B cell (primary cell): ENCODE measurements at regions not wholly inside any gene's neighbourhood (a gene's known extent, or its start where the extent isn't known, plus 50 kb on each side); places are given as distances from the start of the nearest gene placed in this dataset.

Experiments
- ATAC-seq: fragments of 200-7000 bp; cut with Tn5 transposase; one replicate; pipeline ENCODE4 v1.10.0; 2021; ENCODE audit warnings: low read depth, mild to moderate bottlenecking, moderate number of reproducible peaks, moderate library complexity
- CTCF ChIA-PET: fragments of 350-600 bp; sonication (Branson Sonifier 250); formaldehyde crosslinking; loops from one replicate; lab custom pipeline; 2021; ENCODE audit warnings: antibody characterized with exemption, inconsistent platforms; lab: Charles Lee
- POLR2A ChIA-PET: fragments of 350-600 bp; sonication (Branson Sonifier 250); formaldehyde crosslinking; loops from one replicate; lab custom pipeline; 2021; ENCODE audit warnings: antibody characterized with exemption; lab: Charles Lee
- DNase-seq: peaks from one replicate; pipeline ENCODE4 v3.0.0; 2013
- H2AFZ ChIP-seq: 2 replicates; pipeline ENCODE4 v1.6.1; 2012; ENCODE audit warnings: mild to moderate bottlenecking, low read depth, low read length; ENCODE audit not compliant: insufficient read depth, poor library complexity, severe bottlenecking
- H3K27ac ChIP-seq, 2 donors: 1 replicate in 1 of 2; 2 replicates in 1 of 2; pipeline ENCODE4 v1.5.1; 2012 to 2013; ENCODE audit warnings: low read length in 2 of 2, mild to moderate bottlenecking in 2 of 2, moderate library complexity in 1 of 2
- H3K27me3 ChIP-seq, 4 experiments: fragments of 200-600 bp in 1 of 4; sonication (generic) in 1 of 4; replicated peaks in 1 of 4; 1 replicate in 2 of 4; 2 replicates in 2 of 4; pipeline versions ENCODE4 v1.6.1 to v1.7.0; 2013 to 2016; ENCODE audit warnings: low read length in 3 of 4, mild to moderate bottlenecking in 2 of 4, mixed read lengths in 1 of 4, moderate library complexity in 1 of 4; ENCODE audit not compliant: insufficient read depth in 4 of 4, control insufficient read depth in 3 of 4; ENCODE audit errors: control extremely low read depth in 1 of 4
- H3K36me3 ChIP-seq, 2 experiments: replicated peaks in 1 of 2; 1 replicate in 1 of 2; 2 replicates in 1 of 2; pipeline versions ENCODE4 v1.6.1 to v1.7.1; 2013; ENCODE audit warnings: low read length in 1 of 2; ENCODE audit not compliant: insufficient read depth in 2 of 2, control insufficient read depth in 1 of 2; ENCODE audit errors: control extremely low read depth in 1 of 2, extremely low read depth in 1 of 2
- H3K4me1 ChIP-seq, 2 donors: fragments of 200-600 bp in 1 of 2; sonication (generic) in 1 of 2; 1 replicate in 1 of 2; 2 replicates in 1 of 2; pipeline versions ENCODE4 v1.5.1 to v1.6.1; 2013 to 2017; ENCODE audit warnings: low read length in 2 of 2; ENCODE audit not compliant: control insufficient read depth in 2 of 2, insufficient read depth in 2 of 2
- H3K4me2 ChIP-seq: replicated peaks from 2 replicates; pipeline ENCODE3; 2012; ENCODE audit warnings: mild to moderate bottlenecking, low read depth, low read length; ENCODE audit not compliant: poor library complexity, severe bottlenecking
- H3K4me3 ChIP-seq, 5 experiments: fragments of 200-600 bp in 1 of 5; sonication (generic) in 1 of 5; 1 replicate in 3 of 5; 2 replicates in 2 of 5; pipeline versions ENCODE4 v1.5.1 to v1.7.0; 2011 to 2016; ENCODE audit warnings: low read length in 4 of 5, mild to moderate bottlenecking in 4 of 5, low read depth in 2 of 5, control low read depth in 1 of 5, moderate library complexity in 1 of 5; ENCODE audit not compliant: insufficient read depth in 1 of 5; ENCODE audit errors: control extremely low read depth in 1 of 5, extremely low read depth in 1 of 5
- H3K79me2 ChIP-seq: fragments of 200-600 bp; sonication (generic); one replicate; pipeline ENCODE4 v1.6.0; 2016; ENCODE audit warnings: low read length; ENCODE audit not compliant: control insufficient read depth, insufficient read depth
- H3K9ac ChIP-seq: fragments of 200-600 bp; sonication (generic); 2 replicates; pipeline ENCODE4 v1.6.1; 2017; ENCODE audit warnings: mild to moderate bottlenecking, low read length, moderate library complexity
- H3K9me3 ChIP-seq, 3 donors: one replicate each; pipeline versions ENCODE4 v1.6.1 to v1.7.1; 2013; ENCODE audit warnings: low read length in 2 of 3; ENCODE audit not compliant: control insufficient read depth in 2 of 3, insufficient read depth in 1 of 3; ENCODE audit errors: control extremely low read depth in 1 of 3
- H4K20me1 ChIP-seq: 2 replicates; pipeline ENCODE4 v1.6.0; 2012; ENCODE audit warnings: mild to moderate bottlenecking, low read length; ENCODE audit not compliant: insufficient read depth, control insufficient read depth, poor library complexity, severe bottlenecking
- H3K27ac Mint-ChIP-seq: one replicate; pipeline ENCODE4 v1.8.0; 2021; ENCODE audit warnings: mixed read lengths
- H3K27me3 Mint-ChIP-seq: one replicate; pipeline ENCODE4 v1.8.0; 2021; ENCODE audit warnings: mixed read lengths
- H3K4me1 Mint-ChIP-seq: one replicate; pipeline ENCODE4 v1.8.0; 2021; ENCODE audit warnings: mixed read lengths
- H3K4me3 Mint-ChIP-seq: one replicate; pipeline ENCODE4 v1.8.0; 2021; ENCODE audit warnings: mixed read lengths
- H3K9me3 Mint-ChIP-seq: one replicate; pipeline ENCODE4 v1.8.0; 2022; ENCODE audit warnings: mixed read lengths; ENCODE audit not compliant: insufficient read depth
- CTCF ChIP-seq: fragments of 200-600 bp; IDR thresholded peaks from one replicate; pipeline ENCODE4 v1.8.0; 2022; ENCODE audit warnings: antibody characterized with exemption, mild to moderate bottlenecking
- EZH2 ChIP-seq: IDR thresholded peaks from 2 replicates; pipeline ENCODE4 v1.6.1; 2012; ENCODE audit warnings: borderline replicate concordance, low read depth, mild to moderate bottlenecking, moderate library complexity, low read length; ENCODE audit not compliant: insufficient read depth, poor library complexity, severe bottlenecking
- WGBS: methylation state at CpG from one replicate; pipeline ENCODE4 v1.1.5; 2013; ENCODE audit warnings: missing lambda C conversion rate; ENCODE audit not compliant: insufficient coverage; 5-methylcytosine and 5-hydroxymethylcytosine counted together
- intact Hi-C: fragments of 100-400 bp; cut with micrococcal nuclease; formaldehyde crosslinking; loops from one replicate; pipeline ENCODE4 v1.10.0; 2022

GRCh38 chr6:138004430-138005287, 102.6 kb downstream of the PERP start:
- Histone ChIP-seq H3K27ac (no peak overlapping the region), H3K36me3 (no peaks in the 10 kb centered on the region), H3K9ac (no peak overlapping the region), H3K4me3 (no peak overlapping the region), H3K79me2 (no peaks in the 10 kb centered on the region), H2AFZ (no peak overlapping the region), H3K27me3 (no peaks in the 10 kb centered on the region), H3K4me2 (no peak overlapping the region), H4K20me1 (no peaks in the 10 kb centered on the region), H3K9me3 (no peaks in the 10 kb centered on the region), H3K4me1 (no peaks in the 10 kb centered on the region)
- peak; percentile 42 for DNase-seq
- POLR2A ChIA-PET = no interaction called here
- Mint-ChIP-seq H3K4me3 (no peak overlapping the region), H3K27ac (no peak overlapping the region), H3K4me1 (peaks cover 3% of the 10 kb centered on the region), H3K9me3 (no peaks in the 10 kb centered on the region), H3K27me3 (peaks cover 16% of the 10 kb centered on the region)
- no peak for ATAC-seq
- TF ChIP-seq CTCF (peak; percentile 50), EZH2 (no peak)
- 56% methylated on average over 3 of the region's 7 CpGs for WGBS
- intact Hi-C loops = loop anchor here (1.0 kb wide), 1 partner anchor 343 kb away; no protein-coding TSS in a partner anchor
- CTCF ChIA-PET = interaction anchor here (0.7 to 10.8 kb wide), 20 partner anchors 9 to 345 kb away, joined by 3 to 89 read pairs (median 6); partner anchors contain the start of gene PERP

GRCh38 chr6:138005846-138006245, 101.4 kb downstream of the PERP start:
- Mint-ChIP-seq H3K9me3 (no peaks in the 10 kb centered on the region), H3K4me1 (peaks cover 3% of the 10 kb centered on the region), H3K27me3 (peaks cover 16% of the 10 kb centered on the region), H3K4me3 (no peak overlapping the region), H3K27ac (no peak overlapping the region)
- no peak overlapping the region for H3K4me2 ChIP-seq
- ATAC-seq (no peak), DNase-seq (no peak)
- WGBS = 50% methylated on average over 2 of the region's 5 CpGs
- H3K4me1 ChIP-seq = no peaks in the 10 kb centered on the region
- intact Hi-C loops = loop anchor here (2.0 kb wide), 1 partner anchor 55 kb away; no protein-coding TSS in a partner anchor
- H3K79me2 ChIP-seq = no peaks in the 10 kb centered on the region
- H3K4me3 ChIP-seq = no peak overlapping the region
- ChIA-PET CTCF (interaction anchor here (1.0 to 10.8 kb wide), 14 partner anchors 8 to 346 kb away, joined by 3 to 89 read pairs (median 9); no protein-coding TSS in a partner anchor), POLR2A (no interaction called here)
- no peaks in the 10 kb centered on the region for H3K9me3 ChIP-seq
- H3K27me3 ChIP-seq = no peaks in the 10 kb centered on the region
- no peaks in the 10 kb centered on the region for H3K36me3 ChIP-seq
- no peak overlapping the region for H3K27ac ChIP-seq
- no peak overlapping the region for H3K9ac ChIP-seq
- no peak overlapping the region for H2AFZ ChIP-seq
- no peaks in the 10 kb centered on the region for H4K20me1 ChIP-seq
- TF ChIP-seq CTCF = no peak
- TF ChIP-seq EZH2 = no peak
